ENCODE measurements at regions not wholly inside any gene's neighbourhood (a gene's known extent, or its start where the extent isn't known, plus 50 kb on each side); places are given as distances from the start of the nearest gene placed in this dataset.

DNA sequence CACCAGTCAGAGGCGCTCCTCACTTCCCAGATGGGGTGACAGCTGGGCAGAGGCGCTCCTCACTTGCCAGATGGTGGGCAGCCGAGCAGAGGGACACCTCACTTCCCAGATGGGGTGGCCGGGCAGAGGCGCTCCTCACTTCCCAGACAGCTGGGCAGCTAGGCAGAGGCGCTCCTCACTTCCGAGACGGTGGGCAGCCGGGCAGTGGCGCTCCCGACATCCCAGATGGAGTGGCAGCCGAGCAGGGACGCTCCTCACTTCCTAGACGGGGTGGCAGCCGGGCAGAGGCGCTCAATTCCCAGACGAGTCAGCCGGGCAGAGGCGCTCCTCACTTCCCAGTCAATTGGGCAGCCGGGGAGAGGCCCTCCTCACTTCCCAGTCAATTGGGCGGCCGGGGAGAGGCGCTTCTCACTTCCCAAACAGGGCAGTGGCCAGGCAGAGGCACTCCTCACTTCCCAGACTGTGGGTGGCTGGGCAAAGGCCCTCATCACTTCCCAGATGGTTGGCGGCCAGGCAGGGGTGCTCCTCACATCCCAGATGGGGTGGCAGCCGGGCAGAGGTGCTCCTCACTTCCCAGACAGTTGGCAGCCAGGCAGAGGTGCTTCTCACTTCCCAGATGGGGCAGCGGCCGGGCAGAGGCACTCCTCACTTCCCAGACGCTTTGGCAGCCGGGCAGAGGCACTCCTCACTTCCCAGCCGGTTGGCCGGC is 143.8 kb upstream of the ARID2 start:
- H3K27me3 Mint-ChIP-seq = peaks cover 0 to 7% of the 10 kb centered on the region in 2 donors
- H3K4me1 Mint-ChIP-seq (ENCODE audit: low read depth in 2 of 2) = no peaks in the 10 kb centered on the region
- no peak overlapping the region for H3K4me3 Mint-ChIP-seq
- H3K27ac Mint-ChIP-seq = no peak overlapping the region
- DNase-seq (no peak), ATAC-seq (replicated peaks) (no peak)
- H3K36me3 Mint-ChIP-seq (ENCODE audit: insufficient read depth) = no peaks in the 10 kb centered on the region
- no peaks in the 10 kb centered on the region for H3K9me3 Mint-ChIP-seq

DNA sequence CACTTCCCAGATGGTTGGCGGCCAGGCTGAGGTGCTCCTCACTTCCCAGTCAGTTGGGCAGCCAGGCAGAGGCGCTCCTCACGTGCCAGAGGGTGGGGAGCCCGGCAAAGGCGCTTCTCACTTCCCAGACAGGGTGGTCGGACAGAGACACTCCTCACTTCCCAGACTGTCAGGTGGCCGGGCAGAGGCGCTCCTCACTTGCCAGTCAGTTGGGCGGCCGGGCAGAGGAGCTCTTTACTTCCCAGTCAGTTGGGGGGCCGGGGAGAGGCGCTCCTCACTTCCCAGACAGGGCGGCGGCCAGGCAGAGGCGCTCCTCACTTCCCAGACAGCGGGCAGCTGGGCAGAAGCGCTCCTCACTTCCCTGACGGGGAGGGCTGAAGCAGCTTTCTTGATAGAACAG is 143.0 kb upstream of the ARID2 start:
- no peaks in the 10 kb centered on the region for H3K36me3 Mint-ChIP-seq (ENCODE audit: insufficient read depth)

DNA sequence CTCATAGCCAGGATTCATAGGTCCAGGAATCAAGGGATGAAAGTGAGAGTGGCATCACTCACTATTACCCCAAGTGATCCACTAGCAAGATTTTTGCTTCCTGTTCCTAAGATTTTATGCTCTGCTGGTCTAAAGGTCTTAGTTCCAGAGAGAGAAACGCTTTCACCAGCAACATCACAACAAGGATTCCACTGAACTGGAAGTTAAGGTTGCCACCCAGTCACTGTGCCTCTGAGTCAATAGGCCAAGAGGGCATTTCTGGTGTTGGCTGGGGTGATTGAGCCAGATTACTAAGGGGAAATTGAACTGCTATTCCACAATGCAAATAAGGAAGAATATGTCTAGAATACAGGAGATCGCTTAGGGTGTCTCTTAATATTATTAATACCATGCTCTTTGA is 142.5 kb upstream of the ARID2 start:
- no peak overlapping the region for H3K4me3 Mint-ChIP-seq
- H3K36me3 Mint-ChIP-seq (ENCODE audit: insufficient read depth) = no peaks in the 10 kb centered on the region
- H3K27me3 Mint-ChIP-seq = no peaks in the 10 kb centered on the region
- H3K9me3 Mint-ChIP-seq = no peaks in the 10 kb centered on the region
- ATAC-seq (replicated peaks) = no peak
- no peaks in the 10 kb centered on the region for H3K4me1 Mint-ChIP-seq (ENCODE audit: low read depth in 2 of 2)
- DNase-seq = no peak
- H3K27ac Mint-ChIP-seq = no peak overlapping the region

More for the DNA sequence above, 143.0 kb upstream of the ARID2 start:
- Mint-ChIP-seq H3K9me3 (no peaks in the 10 kb centered on the region), H3K4me1 (ENCODE audit: low read depth in 2 of 2) (no peaks in the 10 kb centered on the region), H3K27me3 (peaks cover 0 to under 1% of the 10 kb centered on the region in 2 donors), H3K4me3 (no peak overlapping the region), H3K27ac (no peak overlapping the region)
- DNase-seq (no peak), ATAC-seq (replicated peaks) (no peak)

DNA sequence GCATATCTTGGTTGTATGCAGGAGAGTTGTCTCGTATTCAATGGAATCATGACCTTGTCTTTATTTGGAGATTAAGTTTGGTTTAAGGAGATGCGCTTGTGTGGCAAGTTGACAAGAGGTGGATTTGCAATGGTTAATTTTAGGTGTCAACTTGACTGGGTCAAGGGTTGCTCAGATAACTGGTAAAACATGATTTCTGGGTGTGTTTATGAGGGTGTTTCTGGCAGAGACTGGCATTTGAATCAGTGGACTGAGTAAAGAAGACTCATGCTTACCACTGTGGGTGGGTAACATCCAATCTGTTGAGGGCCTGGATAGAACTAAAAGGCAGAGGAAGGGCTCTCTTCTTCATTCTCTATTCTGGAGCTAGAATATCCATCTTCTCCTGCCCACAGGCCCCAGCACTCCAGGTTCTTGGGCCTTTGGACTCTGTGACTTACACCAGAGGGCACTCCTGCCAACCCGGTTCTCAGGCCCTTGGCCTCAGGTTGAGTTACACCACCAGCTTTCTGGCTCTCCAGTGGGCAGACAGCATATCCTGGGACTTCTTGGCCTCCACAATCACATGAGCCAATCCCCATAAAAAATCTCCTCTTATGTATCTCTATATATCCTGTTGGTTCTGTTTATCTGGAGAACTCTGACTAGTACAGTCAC is 141.5 kb upstream of the ARID2 start:
- H3K4me3 Mint-ChIP-seq = no peak overlapping the region

DNA sequence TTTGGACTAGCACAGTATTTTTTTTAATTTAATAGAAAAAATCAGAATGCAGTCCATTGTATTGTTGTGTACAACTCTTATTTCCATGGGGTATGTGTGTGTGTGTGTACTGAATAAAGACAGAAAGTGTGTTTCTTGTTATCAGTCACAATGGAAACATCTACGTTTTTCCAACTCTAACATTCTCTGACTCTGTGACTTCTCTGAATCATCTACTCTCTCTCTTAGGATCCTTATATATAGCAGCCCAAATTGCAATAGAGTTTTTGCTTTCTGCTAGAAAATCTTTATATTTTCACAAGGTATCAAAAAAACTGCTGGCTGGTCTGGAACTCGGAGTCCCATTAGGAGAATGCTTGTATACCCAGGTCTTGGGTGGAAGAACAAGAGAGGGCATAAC is 138.9 kb upstream of the ARID2 start:
- no peak overlapping the region for H3K27ac Mint-ChIP-seq

More for the DNA sequence above, 141.5 kb upstream of the ARID2 start:
- no peak overlapping the region for H3K27ac Mint-ChIP-seq
- no peaks in the 10 kb centered on the region for H3K9me3 Mint-ChIP-seq
- no peak for ATAC-seq (replicated peaks)
- no peaks in the 10 kb centered on the region for H3K36me3 Mint-ChIP-seq (ENCODE audit: insufficient read depth)
- peaks cover 0 to 4% of the 10 kb centered on the region in 2 donors for H3K27me3 Mint-ChIP-seq
- no peak for DNase-seq
- H3K4me1 Mint-ChIP-seq (ENCODE audit: low read depth in 2 of 2) = no peaks in the 10 kb centered on the region

DNA sequence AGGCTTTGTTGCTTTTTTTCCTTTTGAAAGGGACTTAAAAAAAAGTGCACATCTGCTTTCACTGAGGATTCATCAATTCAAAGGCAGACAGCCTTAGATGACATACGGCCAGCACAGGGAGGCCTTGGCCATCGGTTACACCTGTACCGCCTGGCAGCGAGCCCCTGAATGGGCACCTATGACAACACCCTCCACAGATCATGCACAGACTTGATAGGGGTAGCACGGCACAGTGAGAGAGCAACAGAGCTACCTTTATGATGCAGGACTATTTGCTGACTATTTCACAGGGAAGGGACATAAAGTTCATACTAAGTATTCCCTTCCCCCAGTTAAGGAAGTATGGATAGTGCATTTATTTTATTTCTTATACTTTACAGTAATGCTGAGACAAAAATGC is 137.9 kb upstream of the ARID2 start:
- Mint-ChIP-seq H3K36me3 (ENCODE audit: insufficient read depth) (no peaks in the 10 kb centered on the region), H3K9me3 (peaks cover 0 to 1% of the 10 kb centered on the region in 2 donors), H3K4me3 (no peak overlapping the region), H3K27me3 (peaks cover 7 to 13% of the 10 kb centered on the region in 2 donors), H3K4me1 (ENCODE audit: low read depth in 2 of 2) (no peaks in the 10 kb centered on the region), H3K27ac (no peak overlapping the region)
- DNase-seq (no peak), ATAC-seq (replicated peaks) (no peak)

More for the DNA sequence above, 138.9 kb upstream of the ARID2 start:
- DNase-seq (no peak), ATAC-seq (replicated peaks) (no peak)
- Mint-ChIP-seq H3K4me3 (no peak overlapping the region), H3K4me1 (ENCODE audit: low read depth in 2 of 2) (no peaks in the 10 kb centered on the region), H3K36me3 (ENCODE audit: insufficient read depth) (no peaks in the 10 kb centered on the region), H3K27me3 (peaks cover 4 to 10% of the 10 kb centered on the region in 2 donors), H3K9me3 (peaks cover 0 to 1% of the 10 kb centered on the region in 2 donors)

DNA sequence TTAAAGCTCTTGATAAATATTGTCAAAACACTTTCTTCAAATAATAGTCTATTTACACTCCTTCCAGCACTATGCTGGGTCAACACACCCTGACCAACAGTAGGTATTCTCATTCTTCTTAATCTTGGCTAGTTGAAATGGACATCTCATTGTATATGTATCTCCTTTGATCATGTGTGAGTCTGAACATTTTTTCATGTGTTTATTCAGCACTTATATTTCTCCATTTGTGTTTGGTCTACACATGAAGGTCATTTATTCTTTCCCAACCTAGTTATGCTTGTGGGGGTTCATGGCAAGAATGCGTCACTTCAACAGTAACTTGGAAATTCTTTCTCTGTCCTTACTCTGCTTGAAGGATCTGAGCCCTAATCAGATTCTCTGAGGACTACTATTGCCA is 133.1 kb upstream of the ARID2 start:
- DNase-seq (no peak), ATAC-seq (replicated peaks) (no peak)
- Mint-ChIP-seq H3K36me3 (ENCODE audit: insufficient read depth) (no peaks in the 10 kb centered on the region), H3K27ac (no peak overlapping the region), H3K27me3 (peaks cover 17 to 20% of the 10 kb centered on the region in 2 donors), H3K4me3 (no peak overlapping the region), H3K9me3 (peaks cover 0 to 1% of the 10 kb centered on the region in 2 donors), H3K4me1 (ENCODE audit: low read depth in 2 of 2) (no peaks in the 10 kb centered on the region)

DNA sequence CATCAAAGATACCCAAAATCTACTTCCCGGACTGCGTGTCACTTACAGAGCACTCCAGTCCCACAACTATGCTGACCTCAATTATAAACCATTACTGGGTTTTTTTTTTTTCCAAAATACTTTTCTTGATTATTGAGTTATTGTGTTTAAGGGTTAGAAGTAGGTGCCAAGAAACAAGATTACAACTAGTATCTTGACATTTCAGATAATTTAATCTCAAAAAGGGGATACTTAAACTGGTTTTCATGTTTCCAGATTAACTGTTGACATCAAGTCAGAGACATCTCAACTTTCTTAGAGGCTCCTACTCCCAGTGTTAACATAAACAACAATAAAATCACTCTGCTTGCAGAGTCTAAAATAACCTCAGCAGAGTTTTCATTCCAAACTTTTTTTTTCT is 131.2 kb upstream of the ARID2 start:
- H3K27ac Mint-ChIP-seq = no peak overlapping the region
- peaks cover 0 to 1% of the 10 kb centered on the region in 2 donors for H3K9me3 Mint-ChIP-seq
- no peak overlapping the region for H3K4me3 Mint-ChIP-seq
- H3K27me3 Mint-ChIP-seq = peaks cover 12 to 17% of the 10 kb centered on the region in 2 donors
- no peaks in the 10 kb centered on the region for H3K4me1 Mint-ChIP-seq (ENCODE audit: low read depth in 2 of 2)
- DNase-seq = no peak
- H3K36me3 Mint-ChIP-seq (ENCODE audit: insufficient read depth) = no peaks in the 10 kb centered on the region
- ATAC-seq (replicated peaks) = no peak

DNA sequence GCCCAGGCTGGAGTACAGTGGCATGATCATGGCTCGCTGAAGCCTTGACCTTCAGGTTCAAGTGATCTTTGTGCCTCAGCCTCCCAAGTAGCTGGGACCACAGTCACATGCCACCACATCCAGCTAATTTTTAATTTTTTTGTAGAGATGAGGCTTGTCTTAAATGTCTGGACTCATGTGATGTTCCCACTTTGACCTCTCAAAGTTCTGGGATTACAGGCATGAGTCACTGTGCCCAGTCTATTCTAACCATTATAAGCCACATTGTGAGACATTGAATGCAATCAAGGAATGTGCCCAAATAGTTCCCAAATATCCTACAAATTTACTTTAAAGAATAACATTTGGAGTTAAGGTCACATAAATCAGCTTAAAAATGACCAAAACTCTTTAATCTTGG is 130.7 kb upstream of the ARID2 start:
- H3K9me3 Mint-ChIP-seq = peaks cover 0 to 1% of the 10 kb centered on the region in 2 donors
- peaks cover 1% of the 10 kb centered on the region for H3K36me3 Mint-ChIP-seq (ENCODE audit: insufficient read depth)
- ATAC-seq (replicated peaks) (no peak), DNase-seq (no peak)
- H3K4me3 Mint-ChIP-seq = no peak overlapping the region
- peaks cover 10 to 17% of the 10 kb centered on the region in 2 donors for H3K27me3 Mint-ChIP-seq
- no peaks in the 10 kb centered on the region for H3K4me1 Mint-ChIP-seq (ENCODE audit: low read depth in 2 of 2)
- no peak overlapping the region for H3K27ac Mint-ChIP-seq

DNA sequence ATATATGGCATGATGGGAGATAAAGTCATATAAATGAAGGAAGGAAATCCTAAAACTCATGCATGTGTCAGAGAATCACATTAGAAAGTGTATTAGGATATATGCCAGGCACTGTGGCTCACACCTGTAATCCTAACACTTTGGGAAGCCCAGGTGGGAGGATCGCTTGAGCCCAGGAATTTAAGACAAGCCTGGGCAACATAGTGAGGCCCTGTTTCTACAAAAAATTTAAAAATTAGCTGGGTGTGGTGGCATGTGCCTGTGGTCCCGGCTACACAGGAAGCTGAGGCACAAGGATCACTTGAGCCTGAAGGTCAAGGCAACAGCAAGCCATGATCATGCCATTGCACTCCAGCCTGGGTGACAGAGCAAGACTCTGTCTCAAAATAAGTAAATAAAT is 130.3 kb upstream of the ARID2 start:
- Mint-ChIP-seq H3K4me1 (ENCODE audit: low read depth in 2 of 2) (no peaks in the 10 kb centered on the region), H3K36me3 (ENCODE audit: insufficient read depth) (peaks cover 2% of the 10 kb centered on the region), H3K27ac (no peak overlapping the region), H3K9me3 (peaks cover 0 to 1% of the 10 kb centered on the region in 2 donors), H3K27me3 (peaks cover 10 to 17% of the 10 kb centered on the region in 2 donors), H3K4me3 (no peak overlapping the region)
- DNase-seq = no peak
- no peak for ATAC-seq (replicated peaks)

DNA sequence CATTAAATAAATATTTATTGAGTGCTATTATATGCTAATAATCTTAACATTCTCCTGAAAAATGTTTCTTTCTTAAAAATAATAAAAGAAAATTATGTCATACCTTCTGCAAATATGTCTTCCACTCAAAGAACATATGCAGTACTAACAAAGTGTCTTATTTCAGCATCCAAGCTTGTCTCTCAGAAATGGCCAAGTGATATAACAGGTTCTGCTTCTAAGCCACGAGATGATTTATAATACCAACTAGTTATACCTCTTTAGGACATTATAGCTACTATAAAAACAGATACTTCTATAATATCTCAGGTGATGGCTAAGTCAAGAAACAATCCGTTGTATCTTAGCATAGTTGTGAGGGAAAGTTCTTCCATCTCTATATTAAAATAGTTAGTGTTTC is 128.1 kb upstream of the ARID2 start:
- DNase-seq (no peak), ATAC-seq (replicated peaks) (no peak)
- Mint-ChIP-seq H3K27ac (no peak overlapping the region), H3K4me3 (no peak overlapping the region), H3K4me1 (ENCODE audit: low read depth in 2 of 2) (no peaks in the 10 kb centered on the region), H3K36me3 (ENCODE audit: insufficient read depth) (peaks cover 2% of the 10 kb centered on the region), H3K9me3 (peaks cover 0 to 3% of the 10 kb centered on the region in 2 donors), H3K27me3 (peaks cover 9 to 18% of the 10 kb centered on the region in 2 donors)

DNA sequence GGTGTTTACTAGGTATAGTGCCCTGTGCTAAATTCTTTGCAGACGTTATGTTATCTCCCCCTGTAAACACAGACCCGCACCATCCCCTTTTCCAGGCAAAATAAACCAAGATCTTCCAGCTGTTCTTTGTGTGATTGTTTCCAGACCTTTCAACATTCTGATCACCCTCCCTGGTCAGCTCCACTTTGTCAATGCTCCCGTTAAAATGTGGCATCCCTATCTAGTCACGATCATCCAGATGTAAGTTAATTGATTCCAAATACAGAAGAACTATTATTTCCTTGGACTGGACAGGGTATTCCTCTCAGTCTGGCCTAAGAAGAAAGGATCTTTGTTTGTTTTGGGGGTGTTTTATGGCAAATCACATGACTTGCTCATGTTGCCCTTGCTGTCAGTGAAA is 127.6 kb upstream of the ARID2 start:
- DNase-seq (no peak), ATAC-seq (replicated peaks) (no peak)
- Mint-ChIP-seq H3K9me3 (peaks cover 0 to 3% of the 10 kb centered on the region in 2 donors), H3K27me3 (peaks cover 4 to 13% of the 10 kb centered on the region in 2 donors), H3K4me1 (ENCODE audit: low read depth in 2 of 2) (no peaks in the 10 kb centered on the region), H3K4me3 (no peak overlapping the region), H3K27ac (no peak overlapping the region), H3K36me3 (ENCODE audit: insufficient read depth) (peaks cover 2% of the 10 kb centered on the region)

DNA sequence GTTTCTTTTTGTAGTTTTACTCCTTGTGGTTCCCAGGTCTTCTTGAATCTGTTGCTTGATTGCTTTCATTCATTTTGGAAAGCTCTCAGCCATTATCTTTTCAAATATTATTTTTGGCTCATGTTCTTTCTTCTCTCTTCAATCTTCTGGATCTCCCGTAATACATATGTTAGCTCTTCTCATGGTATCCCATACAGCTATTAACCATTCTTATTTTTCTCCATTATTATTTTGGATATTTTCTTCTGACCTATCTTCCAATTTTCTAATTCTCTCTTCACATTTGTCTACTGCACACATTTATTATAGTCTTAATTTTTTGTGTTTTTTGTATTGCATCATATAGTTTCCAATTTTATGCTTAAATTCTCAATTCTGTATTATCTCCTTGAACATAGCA is 123.9 kb upstream of the ARID2 start:
- H3K27me3 Mint-ChIP-seq = peaks cover 0 to 10% of the 10 kb centered on the region in 2 donors
- H3K4me3 Mint-ChIP-seq = no peak overlapping the region
- DNase-seq (no peak), ATAC-seq (replicated peaks) (no peak)
- peak overlapping the region in 1 of 2 donors; percentile 28 for H3K27ac Mint-ChIP-seq
- peaks cover 0 to 3% of the 10 kb centered on the region in 2 donors for H3K9me3 Mint-ChIP-seq
- H3K36me3 Mint-ChIP-seq (ENCODE audit: insufficient read depth) = peaks cover 2% of the 10 kb centered on the region
- H3K4me1 Mint-ChIP-seq (ENCODE audit: low read depth in 2 of 2) = no peaks in the 10 kb centered on the region

DNA sequence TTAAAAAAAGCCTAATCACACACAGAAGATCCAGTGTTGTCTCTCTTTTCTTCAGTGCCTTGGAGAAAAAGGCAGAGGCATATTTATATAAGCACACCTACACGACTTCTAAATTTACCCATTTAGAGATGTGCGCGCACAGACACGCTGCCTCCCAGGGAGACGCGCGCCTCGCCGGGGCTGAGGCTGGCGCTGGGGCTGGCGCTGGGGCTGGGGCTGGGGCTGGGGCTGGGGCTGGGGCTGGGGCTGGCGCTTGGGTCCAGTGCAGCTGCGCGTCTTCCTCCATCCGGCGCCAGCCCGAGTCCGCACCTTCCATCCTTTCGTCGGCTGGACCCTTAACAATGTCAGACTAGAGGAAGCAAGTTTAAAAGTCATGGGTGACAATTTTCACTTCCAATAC is 118.4 kb upstream of the ARID2 start:
- peaks cover 0 to 5% of the 10 kb centered on the region in 2 donors for H3K27me3 Mint-ChIP-seq
- no peaks in the 10 kb centered on the region for H3K9me3 Mint-ChIP-seq
- ATAC-seq (replicated peaks) = no peak
- no peak for DNase-seq
- no peak overlapping the region for H3K4me3 Mint-ChIP-seq
- no peaks in the 10 kb centered on the region for H3K36me3 Mint-ChIP-seq (ENCODE audit: insufficient read depth)
- no peak overlapping the region for H3K27ac Mint-ChIP-seq
- peaks cover 4 to 6% of the 10 kb centered on the region in 2 donors for H3K4me1 Mint-ChIP-seq (ENCODE audit: low read depth in 2 of 2)
